ENCODE measurements at regions not wholly inside any gene's neighbourhood (a gene's known extent, or its start where the extent isn't known, plus 50 kb on each side); places are given as distances from the start of the nearest gene placed in this dataset.

- H4K8ac ChIP-seq (ENCODE audit: low read depth, low read length), result no peak overlapping the region
- H3K79me1 ChIP-seq (ENCODE audit: low read length), result no peaks in the 10 kb centered on the region
- no peak overlapping the region for H3K14ac ChIP-seq (ENCODE audit: low read length)
- no peak overlapping the region for H3K9ac ChIP-seq (ENCODE audit: low read length)
- H4K91ac ChIP-seq (ENCODE audit: low read depth, low read length), result no peak overlapping the region
- H3K18ac ChIP-seq (ENCODE audit: low read length), result no peak overlapping the region
- WGBS (ENCODE audit: extremely low coverage, insufficient coverage, insufficient read length), result no CpG with 5 or more reads among the region's 1 CpG
- H4K12ac ChIP-seq (ENCODE audit: low read depth, low read length), result no peak overlapping the region
- H3K4me3 ChIP-seq (ENCODE audit: low read depth, low read length), result no peak overlapping the region
- DNase-seq, result no peak
- H2AFZ ChIP-seq (ENCODE audit: insufficient read depth, low read length, poor library complexity), result no peak overlapping the region
- H3K4me2 ChIP-seq (ENCODE audit: low read length), result no peak overlapping the region
- no peak overlapping the region for H3K23ac ChIP-seq (ENCODE audit: low read length)
- no peak overlapping the region for H2BK12ac ChIP-seq (ENCODE audit: low read length)
- no peaks in the 10 kb centered on the region for H3K27me3 ChIP-seq (ENCODE audit: insufficient read depth, low read length)
- no peaks in the 10 kb centered on the region for H3K79me2 ChIP-seq (ENCODE audit: control insufficient read depth, insufficient read depth, low read length, poor library complexity)
- H3K4ac ChIP-seq (ENCODE audit: low read depth, low read length), result no peak overlapping the region
- H2BK5ac ChIP-seq (ENCODE audit: low read depth, low read length, poor library complexity), result no peak overlapping the region
- H2BK120ac ChIP-seq (ENCODE audit: insufficient read depth, low read length, poor library complexity), result no peak overlapping the region
- no peaks in the 10 kb centered on the region for H3K4me1 ChIP-seq (ENCODE audit: control insufficient read depth in 1 of 2, insufficient read depth in 2 of 2, low read length in 2 of 2)
- no peaks in the 10 kb centered on the region for H3K9me3 ChIP-seq (ENCODE audit: insufficient read depth, low read depth, low read length)
- H3K36me3 ChIP-seq (ENCODE audit: control insufficient read depth in 1 of 2, insufficient read depth in 2 of 2, low read length in 2 of 2), result no peaks in the 10 kb centered on the region
- H3K27ac ChIP-seq (ENCODE audit: low read depth, low read length), result no peak overlapping the region
- H2AK5ac ChIP-seq (ENCODE audit: low read length), result no peak overlapping the region
These were observed 131.5 kb upstream of the PTPN3 start for GRCh38 chr9:109629615-109630014.

GRCh38 chr9:109632817-109633216, 134.7 kb upstream of the PTPN3 start:
- Histone ChIP-seq H3K27me3 (ENCODE audit: insufficient read depth, low read length) (no peaks in the 10 kb centered on the region), H3K9me3 (ENCODE audit: insufficient read depth, low read depth, low read length) (no peaks in the 10 kb centered on the region), H2BK12ac (ENCODE audit: low read length) (no peak overlapping the region), H4K12ac (ENCODE audit: low read depth, low read length) (no peak overlapping the region), H3K4me3 (ENCODE audit: low read depth, low read length) (no peak overlapping the region), H4K91ac (ENCODE audit: low read depth, low read length) (no peak overlapping the region), H3K4me2 (ENCODE audit: low read length) (no peak overlapping the region), H3K14ac (ENCODE audit: low read length) (no peak overlapping the region), H2AK5ac (ENCODE audit: low read length) (no peak overlapping the region), H4K8ac (ENCODE audit: low read depth, low read length) (no peak overlapping the region), H3K79me1 (ENCODE audit: low read length) (no peaks in the 10 kb centered on the region), H3K4ac (ENCODE audit: low read depth, low read length) (no peak overlapping the region), H2AFZ (ENCODE audit: insufficient read depth, low read length, poor library complexity) (no peak overlapping the region), H3K27ac (ENCODE audit: low read depth, low read length) (no peak overlapping the region), H3K18ac (ENCODE audit: low read length) (no peak overlapping the region), H3K36me3 (ENCODE audit: control insufficient read depth in 1 of 2, insufficient read depth in 2 of 2, low read length in 2 of 2) (no peaks in the 10 kb centered on the region), H3K4me1 (ENCODE audit: control insufficient read depth in 1 of 2, insufficient read depth in 2 of 2, low read length in 2 of 2) (no peaks in the 10 kb centered on the region), H3K23ac (ENCODE audit: low read length) (no peak overlapping the region), H3K79me2 (ENCODE audit: control insufficient read depth, insufficient read depth, low read length, poor library complexity) (no peaks in the 10 kb centered on the region), H3K9ac (ENCODE audit: low read length) (no peak overlapping the region), H2BK5ac (ENCODE audit: low read depth, low read length, poor library complexity) (no peak overlapping the region), H2BK120ac (ENCODE audit: insufficient read depth, low read length, poor library complexity) (no peak overlapping the region)
- no peak for DNase-seq
- WGBS (ENCODE audit: extremely low coverage, insufficient coverage, insufficient read length), result no CpG with 5 or more reads among the region's 2 CpGs

GRCh38 chr9:109639674-109640579, 140.1 kb upstream of the PALM2AKAP2 start:
- Histone ChIP-seq H3K27me3 (ENCODE audit: insufficient read depth, low read length) (peaks cover 33% of the 10 kb centered on the region), H3K9me3 (ENCODE audit: insufficient read depth, low read depth, low read length) (peaks cover 4% of the 10 kb centered on the region), H4K8ac (ENCODE audit: low read depth, low read length) (no peak overlapping the region), H3K27ac (ENCODE audit: low read depth, low read length) (no peak overlapping the region), H2AK5ac (ENCODE audit: low read length) (no peak overlapping the region), H3K14ac (ENCODE audit: low read length) (no peak overlapping the region), H3K4me1 (ENCODE audit: control insufficient read depth in 1 of 2, insufficient read depth in 2 of 2, low read length in 2 of 2) (peaks cover 0 to 6% of the 10 kb centered on the region in 2 experiments), H2BK5ac (ENCODE audit: low read depth, low read length, poor library complexity) (no peak overlapping the region), H3K36me3 (ENCODE audit: control insufficient read depth in 1 of 2, insufficient read depth in 2 of 2, low read length in 2 of 2) (no peaks in the 10 kb centered on the region), H3K4ac (ENCODE audit: low read depth, low read length) (no peak overlapping the region), H2AFZ (ENCODE audit: insufficient read depth, low read length, poor library complexity) (no peak overlapping the region), H3K9ac (ENCODE audit: low read length) (no peak overlapping the region), H4K12ac (ENCODE audit: low read depth, low read length) (no peak overlapping the region), H3K79me1 (ENCODE audit: low read length) (no peaks in the 10 kb centered on the region), H3K79me2 (ENCODE audit: control insufficient read depth, insufficient read depth, low read length, poor library complexity) (no peaks in the 10 kb centered on the region), H3K4me2 (ENCODE audit: low read length) (peak overlapping the region; percentile 67), H2BK120ac (ENCODE audit: insufficient read depth, low read length, poor library complexity) (no peak overlapping the region), H3K18ac (ENCODE audit: low read length) (no peak overlapping the region), H3K4me3 (ENCODE audit: low read depth, low read length) (peak overlapping the region; percentile 37), H3K23ac (ENCODE audit: low read length) (no peak overlapping the region), H4K91ac (ENCODE audit: low read depth, low read length) (no peak overlapping the region), H2BK12ac (ENCODE audit: low read length) (no peak overlapping the region)
- DNase-seq, result no peak
- no CpG with 5 or more reads among the region's 43 CpGs for WGBS (ENCODE audit: extremely low coverage, insufficient coverage, insufficient read length)

- H3K4me1 ChIP-seq (ENCODE audit: control insufficient read depth in 1 of 2, insufficient read depth in 2 of 2, low read length in 2 of 2), result peaks cover 0 to 6% of the 10 kb centered on the region in 2 experiments
- no peak overlapping the region for H4K91ac ChIP-seq (ENCODE audit: low read depth, low read length)
- peak in 1 of 2 donors; percentile 7 for DNase-seq
These were observed 139.2 kb upstream of the PALM2AKAP2 start for GRCh38 chr9:109640580-109641371.

More at GRCh38 chr9:109640580-109641371, 139.2 kb upstream of the PALM2AKAP2 start:
- no peak overlapping the region for H2AK5ac ChIP-seq (ENCODE audit: low read length)
- H3K18ac ChIP-seq (ENCODE audit: low read length), result no peak overlapping the region
- no peak overlapping the region for H2BK5ac ChIP-seq (ENCODE audit: low read depth, low read length, poor library complexity)
- H3K4ac ChIP-seq (ENCODE audit: low read depth, low read length), result no peak overlapping the region
- H3K9me3 ChIP-seq (ENCODE audit: insufficient read depth, low read depth, low read length), result peaks cover 4% of the 10 kb centered on the region
- no peak overlapping the region for H3K27ac ChIP-seq (ENCODE audit: low read depth, low read length)
- H4K12ac ChIP-seq (ENCODE audit: low read depth, low read length), result no peak overlapping the region
- no CpG with 5 or more reads among the region's 59 CpGs for WGBS (ENCODE audit: extremely low coverage, insufficient coverage, insufficient read length)
- no peak overlapping the region for H2BK12ac ChIP-seq (ENCODE audit: low read length)
- peak overlapping the region; percentile 67 for H3K4me2 ChIP-seq (ENCODE audit: low read length)
- no peak overlapping the region for H2AFZ ChIP-seq (ENCODE audit: insufficient read depth, low read length, poor library complexity)
- peaks cover 33% of the 10 kb centered on the region for H3K27me3 ChIP-seq (ENCODE audit: insufficient read depth, low read length)
- no peaks in the 10 kb centered on the region for H3K36me3 ChIP-seq (ENCODE audit: control insufficient read depth in 1 of 2, insufficient read depth in 2 of 2, low read length in 2 of 2)
- no peak overlapping the region for H4K8ac ChIP-seq (ENCODE audit: low read depth, low read length)
- H3K9ac ChIP-seq (ENCODE audit: low read length), result no peak overlapping the region
- no peaks in the 10 kb centered on the region for H3K79me1 ChIP-seq (ENCODE audit: low read length)
- no peak overlapping the region for H3K14ac ChIP-seq (ENCODE audit: low read length)
- no peaks in the 10 kb centered on the region for H3K79me2 ChIP-seq (ENCODE audit: control insufficient read depth, insufficient read depth, low read length, poor library complexity)
- H3K4me3 ChIP-seq (ENCODE audit: low read depth, low read length), result peak overlapping the region; percentile 37
- no peak overlapping the region for H2BK120ac ChIP-seq (ENCODE audit: insufficient read depth, low read length, poor library complexity)
- H3K23ac ChIP-seq (ENCODE audit: low read length), result no peak overlapping the region

Measured in trophoblast cell (in vitro differentiated cells and primary cell).